ENCODE measurements at regions not wholly inside any gene's neighbourhood (a gene's known extent, or its start where the extent isn't known, plus 50 kb on each side); places are given as distances from the start of the nearest gene placed in this dataset.

DNA sequence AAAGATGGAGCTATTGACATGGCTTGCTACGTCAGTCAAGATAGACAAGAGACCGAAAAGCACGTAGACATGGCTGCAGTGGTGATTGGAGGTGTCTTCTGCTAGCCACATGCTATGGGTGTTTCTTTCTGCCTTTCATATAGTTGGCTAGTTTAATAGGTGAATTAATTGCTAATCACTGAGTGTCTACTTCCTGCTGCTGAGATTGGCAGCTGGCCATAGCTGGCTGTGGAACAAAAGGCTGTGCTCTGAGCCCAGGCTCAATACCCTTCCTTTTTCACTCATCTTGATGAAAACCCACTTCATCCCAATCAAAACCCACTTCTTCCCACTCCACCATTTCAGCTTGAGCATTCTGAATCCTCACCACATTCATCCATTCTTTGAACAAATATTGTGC lies 221.4 kb upstream of the MAF start:
- intact Hi-C loops (cut with DNase I), result no loop called here
- no peak for DNase-seq (ENCODE audit: low spot score)
- ATAC-seq, result no peak

DNA sequence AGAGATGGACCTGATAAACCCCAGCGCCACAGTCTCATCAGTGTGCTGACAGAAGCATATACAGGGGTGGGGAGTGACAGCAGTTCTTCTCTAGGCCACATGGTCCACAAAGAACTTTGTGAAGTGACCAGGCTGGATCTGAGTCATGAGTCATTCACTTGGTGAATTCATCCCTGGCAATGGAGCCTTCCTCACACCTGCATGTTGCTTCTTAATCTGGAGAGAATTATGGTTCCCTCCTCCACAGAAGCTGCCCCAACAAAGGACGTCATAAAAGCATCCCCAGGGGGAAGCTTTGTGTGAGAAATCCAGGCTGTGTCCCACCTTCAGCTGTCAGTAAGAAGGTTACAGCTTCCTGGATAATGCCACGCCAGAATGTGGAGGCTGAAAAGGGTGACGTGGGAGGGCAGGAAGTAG lies 215.6 kb upstream of the MAF start:
- no peak for DNase-seq (ENCODE audit: low spot score)
- no peak for ATAC-seq
- intact Hi-C loops (cut with DNase I), result no loop called here

DNA sequence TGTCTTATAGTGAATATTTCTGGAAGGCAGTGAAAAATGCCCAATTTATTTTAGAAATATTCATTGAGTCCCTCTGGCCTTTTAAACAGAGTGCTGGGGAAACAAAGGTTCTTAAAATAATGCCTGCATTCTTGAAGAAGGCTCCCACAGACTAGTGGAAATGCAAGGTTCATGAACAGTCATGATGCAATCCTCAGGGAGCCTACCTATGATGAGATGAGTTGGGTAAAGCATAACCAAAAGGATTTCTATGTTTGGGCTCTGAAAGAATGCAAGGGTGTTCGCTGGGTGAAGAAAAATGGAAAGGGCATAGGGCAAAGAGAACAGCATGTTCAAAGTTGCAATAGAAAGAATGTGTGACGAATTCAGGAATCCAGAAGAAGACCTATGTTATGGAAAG lies 214.5 kb upstream of the MAF start:
- DNase-seq (ENCODE audit: low spot score) (no peak), ATAC-seq (no peak)
- intact Hi-C loops (cut with DNase I), result no loop called here

DNA sequence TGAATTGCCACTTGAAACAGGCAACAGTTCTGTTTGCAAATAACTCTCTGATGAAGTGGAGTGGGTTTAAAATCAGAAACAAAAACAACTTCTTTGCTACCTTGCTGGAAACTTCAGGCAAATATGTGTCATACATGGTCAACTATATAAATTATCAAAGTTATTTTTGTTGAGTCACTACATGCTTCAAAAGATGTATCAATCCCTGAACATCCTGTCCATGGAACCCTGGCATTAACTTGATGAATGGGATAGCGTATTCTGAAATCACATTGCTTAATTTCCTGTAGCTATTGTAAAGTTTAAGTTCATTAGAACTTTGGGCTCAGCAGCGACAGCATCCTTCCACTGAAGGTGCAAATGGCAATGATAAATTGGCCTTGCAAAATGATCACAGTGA lies 213.6 kb upstream of the MAF start:
- ATAC-seq, result no peak
- DNase-seq (ENCODE audit: low spot score), result no peak
- intact Hi-C loops (cut with DNase I), result no loop called here

DNA sequence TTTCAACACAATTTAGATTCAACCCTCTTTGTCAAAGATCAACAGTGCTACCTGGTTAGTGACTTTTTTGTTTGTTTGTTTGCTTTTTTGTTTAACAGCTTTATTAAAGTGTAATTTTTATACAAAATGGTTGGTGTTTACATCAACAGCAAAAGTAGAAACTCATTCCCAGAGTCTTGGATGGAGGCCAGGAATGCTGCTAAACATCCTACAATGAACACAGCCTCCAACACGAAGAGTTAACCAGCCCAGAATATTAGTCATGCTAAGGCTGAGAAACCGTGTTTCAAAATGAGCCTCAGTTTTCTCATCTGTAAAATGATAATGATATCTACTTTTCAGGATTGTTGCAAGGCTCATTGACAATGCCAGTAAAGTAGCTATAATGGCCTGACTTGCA lies 211.0 kb upstream of the MAF start:
- intact Hi-C loops (cut with DNase I), result no loop called here
- ATAC-seq, result no peak
- no peak for DNase-seq (ENCODE audit: low spot score)

DNA sequence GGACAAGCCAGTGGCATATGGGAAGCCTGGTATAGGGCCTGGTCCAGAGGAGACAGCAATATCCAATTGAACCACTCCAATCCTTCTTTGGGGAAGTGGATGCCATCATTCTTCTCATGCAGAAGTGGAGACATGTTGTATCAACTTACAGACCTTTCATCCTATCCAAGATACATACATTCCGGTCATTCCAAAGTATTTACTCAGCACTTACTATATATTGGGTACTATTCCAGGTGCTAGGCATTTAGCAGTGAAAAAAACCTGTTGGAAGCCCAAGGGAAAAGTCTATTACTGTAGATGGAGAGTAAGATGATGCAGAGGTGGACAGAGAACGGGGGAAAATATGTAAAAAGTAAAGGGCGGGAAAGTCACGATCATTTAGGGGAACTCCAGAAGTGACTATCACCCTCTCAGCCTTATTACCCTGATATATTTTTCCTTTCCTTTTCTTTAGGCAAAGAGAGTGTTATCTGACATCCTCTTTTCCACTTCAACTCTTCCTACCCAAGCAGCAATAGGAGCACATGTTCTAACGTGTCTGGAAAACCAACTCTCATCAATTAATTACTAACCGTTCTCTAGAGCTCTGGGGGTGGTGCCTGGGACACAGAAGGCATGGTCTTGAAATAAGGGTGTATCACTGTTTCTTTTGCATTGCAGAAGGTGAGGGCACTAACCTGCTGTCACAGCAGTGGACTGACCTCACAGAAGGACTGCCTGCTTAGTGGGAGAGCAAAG lies 210.1 kb upstream of the MAF start:
- ATAC-seq (no peak), DNase-seq (ENCODE audit: low spot score) (no peak)
- intact Hi-C loops (cut with DNase I), result no loop called here

DNA sequence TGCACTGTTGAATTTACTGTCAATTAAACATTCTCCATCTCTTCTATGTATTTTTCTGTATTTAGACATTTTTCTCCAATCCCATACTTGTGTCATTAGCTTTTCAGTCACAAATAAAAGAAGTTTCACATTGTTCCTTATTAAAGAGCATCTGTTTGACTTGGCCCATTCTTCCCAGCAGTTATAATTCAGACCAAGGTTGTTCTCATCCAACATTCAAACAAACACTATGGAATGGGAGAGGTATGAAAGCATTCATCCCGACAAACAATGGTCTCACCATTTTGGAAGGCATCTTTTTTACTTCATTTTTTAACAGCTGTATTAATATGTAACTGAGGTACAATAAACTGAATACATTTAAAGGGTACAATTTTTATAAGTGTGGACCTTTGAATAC lies 208.8 kb upstream of the MAF start:
- intact Hi-C loops (cut with DNase I), result no loop called here
- DNase-seq (ENCODE audit: low spot score), result no peak
- ATAC-seq, result no peak

DNA sequence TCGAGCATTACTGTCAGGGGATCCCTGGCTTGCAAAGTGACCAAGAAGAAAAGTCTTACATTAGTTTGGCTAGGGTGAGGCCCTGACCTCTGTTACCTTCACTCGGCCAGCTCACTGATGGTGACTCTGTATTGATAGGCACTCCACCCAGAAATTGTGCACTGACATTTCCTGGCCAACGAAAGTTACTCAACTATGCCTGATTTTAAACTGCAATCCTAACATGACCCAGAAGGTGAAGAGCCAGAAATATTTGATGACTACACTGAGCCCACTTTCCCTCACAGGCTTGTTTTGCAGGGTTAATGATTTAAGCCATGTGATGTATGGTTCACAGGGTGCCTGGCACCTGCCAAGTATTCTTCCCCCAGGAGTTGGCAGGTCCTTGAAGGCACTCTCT lies 208.2 kb upstream of the MAF start:
- DNase-seq (ENCODE audit: low spot score), result no peak
- no peak for ATAC-seq
- intact Hi-C loops (cut with DNase I), result no loop called here

DNA sequence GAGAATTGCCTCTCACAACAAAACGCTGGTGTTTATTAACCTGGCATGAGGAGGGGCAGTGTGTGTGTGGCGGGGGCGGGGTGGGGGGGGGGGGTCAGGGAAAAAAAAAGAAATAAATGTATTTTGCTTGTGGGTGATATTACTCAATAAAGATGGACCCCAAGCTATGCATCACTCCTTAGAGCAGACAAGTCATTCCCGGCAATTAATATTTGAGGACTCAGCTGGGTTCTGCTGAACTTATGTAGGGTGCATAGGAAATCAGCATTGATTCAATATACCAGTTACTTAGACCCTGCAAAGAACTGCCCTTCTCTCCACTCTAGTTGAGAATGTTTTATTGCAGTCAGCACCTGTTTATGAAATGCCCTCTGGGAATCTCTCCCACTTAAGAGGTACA lies 206.2 kb upstream of the MAF start:
- DNase-seq (ENCODE audit: low spot score) (no peak), ATAC-seq (no peak)
- intact Hi-C loops (cut with DNase I), result no loop called here

DNA sequence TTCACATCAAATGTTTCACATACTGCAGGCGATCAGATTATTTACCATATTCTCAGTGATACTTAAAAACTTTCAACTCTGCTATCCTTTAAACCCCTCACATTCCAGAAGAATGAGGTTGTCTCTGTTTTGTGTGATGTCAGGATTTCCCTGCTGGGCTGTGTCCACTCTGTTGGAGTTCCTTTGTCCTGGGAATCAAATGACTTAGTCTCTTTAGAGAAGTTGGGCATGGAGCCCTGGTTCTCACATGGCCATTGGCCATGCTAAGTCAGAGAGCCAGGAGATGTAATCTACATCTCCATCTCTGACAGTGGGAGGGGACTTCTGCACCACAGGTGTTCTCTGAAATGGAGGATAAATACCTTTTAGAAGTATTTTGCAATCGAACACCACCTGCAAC lies 205.1 kb upstream of the MAF start:
- DNase-seq (ENCODE audit: low spot score), result no peak
- intact Hi-C loops (cut with DNase I), result no loop called here
- no peak for ATAC-seq

DNA sequence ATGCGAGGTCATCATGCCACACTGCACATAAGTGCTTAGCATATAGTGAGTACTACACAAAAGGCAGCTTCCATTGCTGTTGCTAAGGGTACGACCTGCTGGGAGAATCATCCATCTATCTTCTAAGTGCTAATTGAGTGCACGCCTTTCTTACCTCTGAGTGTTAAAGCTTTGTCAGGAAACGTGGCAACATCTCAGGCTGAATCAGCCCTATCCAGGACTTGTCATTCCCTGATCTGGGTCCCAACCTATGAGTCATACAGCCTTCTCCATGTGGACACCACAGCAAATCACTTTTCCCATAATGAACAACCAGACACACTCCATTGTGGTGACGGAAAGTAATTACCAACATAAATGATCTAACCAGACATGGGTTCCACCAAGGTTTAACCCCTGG lies 201.1 kb upstream of the MAF start:
- no peak for ATAC-seq
- intact Hi-C loops (cut with DNase I), result no loop called here
- DNase-seq (ENCODE audit: low spot score), result no peak

DNA sequence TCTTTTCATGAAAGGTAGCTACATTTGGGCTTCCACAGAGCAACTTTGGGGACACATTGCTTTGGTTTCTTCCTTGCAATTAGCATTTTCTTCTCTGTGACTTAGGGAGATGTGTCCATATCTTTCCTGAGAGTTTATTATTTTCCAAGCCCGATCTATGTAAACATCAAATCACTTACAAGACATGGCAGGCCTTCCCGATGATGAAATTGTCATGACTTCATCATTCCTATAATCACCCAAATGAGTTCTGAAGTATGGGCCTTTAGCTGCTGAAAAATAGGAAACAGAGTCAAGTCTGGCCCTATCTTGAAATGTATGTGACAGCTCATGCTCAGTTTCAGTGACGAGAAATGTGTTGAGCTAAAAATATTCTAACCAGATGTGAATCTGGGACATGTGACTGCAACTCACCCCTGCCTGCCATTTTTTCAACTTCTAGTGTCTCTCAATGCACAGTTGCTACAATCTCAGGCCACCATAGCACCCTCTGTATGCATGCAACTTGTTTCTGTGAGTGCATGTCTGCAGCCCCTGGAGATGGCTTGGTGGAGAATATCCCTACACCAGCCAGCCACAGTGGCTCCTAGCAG lies 199.6 kb upstream of the MAF start:
- ATAC-seq (no peak), DNase-seq (ENCODE audit: low spot score) (no peak)
- intact Hi-C loops (cut with DNase I), result no loop called here

DNA sequence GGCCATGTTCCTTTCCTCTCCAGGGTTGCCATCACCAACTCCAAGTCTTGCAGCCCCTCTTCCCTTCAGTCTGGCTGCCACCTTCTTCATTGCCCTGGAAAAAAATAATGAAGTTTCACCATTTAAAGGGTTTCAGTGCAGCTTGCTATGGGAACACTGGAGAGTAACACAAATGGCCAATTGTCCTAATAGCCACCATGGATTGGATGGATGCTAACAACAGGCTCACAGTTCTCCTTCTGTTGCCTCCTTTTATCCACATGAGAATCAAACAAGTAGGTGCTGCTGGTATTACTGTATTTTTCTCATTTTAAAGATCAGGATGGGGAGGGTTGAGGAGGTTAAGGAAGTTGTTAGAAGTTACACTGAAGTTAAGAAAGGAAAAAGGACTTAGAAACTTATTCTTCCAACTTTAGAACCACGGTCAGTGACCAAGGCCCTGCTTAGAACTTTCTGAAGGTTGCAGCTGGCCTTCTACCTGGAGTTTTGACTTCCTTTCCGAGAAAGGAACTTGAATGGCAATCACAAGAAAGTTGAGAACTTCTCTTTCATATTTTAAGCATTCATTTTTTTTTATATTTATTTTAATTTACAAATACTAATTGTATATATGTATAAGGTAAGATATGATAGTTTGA lies 198.0 kb upstream of the MAF start:
- DNase-seq (ENCODE audit: low spot score) (no peak), ATAC-seq (no peak)
- intact Hi-C loops (cut with DNase I), result no loop called here

DNA sequence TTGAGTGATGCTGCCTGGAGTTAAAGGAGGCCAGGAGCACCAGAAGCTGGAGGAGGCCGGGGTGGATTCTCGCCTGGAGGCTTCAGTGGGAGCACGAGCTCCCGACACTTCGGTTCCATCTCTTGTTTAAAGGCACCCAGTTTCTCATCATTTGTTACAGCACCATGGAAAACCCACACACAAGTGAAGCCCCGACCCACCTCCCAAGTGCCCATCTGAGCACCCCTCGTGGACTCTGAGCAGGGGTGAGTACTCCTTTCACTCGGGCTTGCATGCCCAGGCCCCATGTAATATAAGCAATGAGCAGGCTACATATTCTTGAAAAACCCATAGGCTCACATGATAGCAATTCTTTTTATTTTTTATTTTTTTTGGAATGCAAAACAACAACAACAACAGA lies 196.9 kb upstream of the MAF start:
- ATAC-seq (no peak), DNase-seq (ENCODE audit: low spot score) (no peak)

DNA sequence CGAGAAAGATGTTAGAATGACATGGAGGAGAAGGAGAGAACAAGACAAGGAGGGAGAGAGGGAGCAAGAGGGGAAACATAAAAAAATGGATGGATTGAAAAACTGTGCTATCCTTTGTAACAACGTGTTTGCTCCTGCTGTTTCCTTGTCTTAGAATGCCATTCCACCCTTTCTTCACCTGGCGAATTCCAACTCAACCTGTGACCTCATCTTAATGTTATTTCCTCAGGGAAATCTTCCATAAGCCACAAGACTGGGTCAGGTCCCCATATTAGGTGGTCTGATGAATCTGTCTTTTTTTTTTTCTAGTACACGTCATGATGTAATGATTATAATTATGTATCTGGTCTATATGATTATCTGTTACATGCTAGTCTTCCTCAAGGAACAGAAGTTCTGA lies 195.0 kb upstream of the MAF start:
- ATAC-seq (no peak), DNase-seq (ENCODE audit: low spot score) (no peak)
- intact Hi-C loops (cut with DNase I), result no loop called here

More for the DNA sequence above, 196.9 kb upstream of the MAF start:
- intact Hi-C loops (cut with DNase I), result no loop called here

DNA sequence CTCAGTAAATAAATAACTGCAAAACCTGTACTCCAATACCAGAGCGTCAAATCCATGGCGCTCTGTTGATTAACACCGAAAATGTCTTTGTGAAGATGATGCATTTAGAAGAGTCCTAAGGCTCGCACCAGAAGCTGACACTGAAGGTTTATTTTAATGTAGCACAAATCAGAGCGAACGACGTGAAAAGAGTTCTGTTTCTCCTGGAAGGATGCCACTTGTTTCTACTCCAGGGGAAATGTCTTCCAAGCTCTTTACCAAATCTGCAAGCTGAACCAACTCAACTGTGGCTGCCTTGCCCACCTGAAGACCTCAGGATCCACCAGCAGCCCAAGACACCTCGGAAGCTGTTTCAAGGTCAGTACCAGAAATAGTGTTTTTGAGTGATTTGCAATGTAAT lies 194.4 kb upstream of the MAF start:
- no peak for DNase-seq (ENCODE audit: low spot score)
- ATAC-seq, result no peak
- intact Hi-C loops (cut with DNase I), result no loop called here

DNA sequence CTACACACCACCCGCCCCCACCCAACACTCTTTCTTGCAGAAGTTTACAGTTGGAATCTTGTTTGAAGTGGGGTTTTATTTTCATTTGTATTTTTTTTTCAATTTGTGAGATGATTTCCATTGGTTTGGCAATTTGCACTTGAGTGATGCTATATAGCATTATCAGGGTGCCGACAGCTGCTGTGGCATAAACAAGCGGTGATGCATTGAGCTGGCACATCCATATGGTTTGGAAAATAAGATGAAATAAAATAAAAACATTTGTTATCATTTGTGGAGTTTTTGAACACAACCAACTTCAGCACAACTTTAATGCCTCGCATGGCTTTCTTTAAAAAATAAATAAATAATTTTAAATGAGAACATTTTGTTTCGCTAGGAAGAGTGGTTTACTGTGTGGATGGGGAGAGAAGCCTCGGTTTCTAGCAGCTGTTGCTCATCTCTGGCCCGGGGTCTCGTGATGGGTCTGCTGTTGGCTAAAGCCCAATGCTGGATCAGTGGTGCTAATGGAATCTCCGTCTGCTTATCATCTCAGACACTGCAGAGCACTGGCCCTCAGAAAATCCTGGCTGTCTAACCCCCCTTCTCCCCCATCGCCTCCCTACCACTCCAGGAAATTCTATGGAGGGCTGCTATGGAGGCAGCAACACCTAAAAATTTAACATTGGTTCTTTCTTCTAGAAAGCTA lies 192.3 kb upstream of the MAF start:
- ATAC-seq (no peak), DNase-seq (ENCODE audit: low spot score) (no peak)
- intact Hi-C loops (cut with DNase I), result no loop called here

DNA sequence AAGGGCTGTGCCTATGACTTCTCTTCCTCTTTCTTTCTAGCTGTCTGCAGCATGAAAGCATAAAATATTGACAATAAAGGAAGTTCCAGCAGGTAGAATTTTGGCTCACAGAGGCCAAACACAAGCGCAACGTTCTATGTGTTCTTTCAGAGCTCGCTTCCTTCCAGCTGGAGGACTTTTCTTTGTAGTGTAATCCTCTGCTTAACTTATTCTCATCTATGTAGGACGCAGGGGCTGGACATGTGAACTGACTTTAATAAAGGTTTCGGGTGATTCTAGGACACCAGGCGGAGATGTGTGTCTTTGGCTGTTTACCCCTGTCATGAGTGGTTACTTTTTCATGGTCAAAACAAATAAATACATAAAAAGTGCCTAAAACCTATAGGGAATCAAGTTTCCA lies 191.5 kb upstream of the MAF start:
- DNase-seq (ENCODE audit: low spot score), result no peak
- intact Hi-C loops (cut with DNase I), result no loop called here
- no peak for ATAC-seq

DNA sequence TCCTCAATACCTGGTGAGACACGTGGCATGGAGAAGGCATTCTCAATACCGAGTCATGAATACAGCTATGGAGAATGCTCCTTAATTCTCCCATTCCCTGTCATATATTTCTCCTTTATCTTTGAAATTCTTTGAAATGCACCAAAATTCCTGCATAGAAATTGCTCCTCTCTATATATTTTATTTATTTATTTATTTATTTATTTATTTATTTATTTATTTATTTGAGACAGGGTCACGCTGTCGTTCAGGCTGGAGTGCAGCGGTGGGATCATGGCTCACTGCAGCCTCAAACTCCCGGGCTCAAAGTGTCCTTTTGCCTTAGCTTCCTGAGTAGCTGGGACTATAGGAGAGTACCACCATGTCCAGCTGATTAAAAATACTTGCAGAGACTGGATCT lies 190.3 kb upstream of the MAF start:
- intact Hi-C loops (cut with DNase I), result no loop called here
- ATAC-seq (no peak), DNase-seq (ENCODE audit: low spot score) (no peak)

DNA sequence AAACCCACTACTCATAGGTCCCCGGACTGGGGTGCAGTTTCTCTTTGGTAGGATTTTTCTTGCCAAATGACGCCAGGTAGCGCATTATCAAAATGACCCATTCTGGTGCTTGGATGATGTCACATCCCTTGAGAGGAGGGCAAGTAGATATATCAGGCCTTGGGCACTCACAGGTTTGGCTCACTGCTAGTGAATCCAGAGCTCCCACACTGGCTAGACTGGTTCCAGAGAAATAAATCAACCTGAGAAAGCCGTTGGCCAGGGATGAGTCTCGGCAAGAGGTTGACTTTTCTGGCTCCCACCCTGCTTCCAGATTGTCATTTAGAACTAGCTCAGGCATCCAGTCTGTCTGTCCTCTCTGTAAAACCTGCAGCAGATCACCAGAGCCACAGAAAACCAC lies 188.4 kb upstream of the MAF start:
- DNase-seq (ENCODE audit: low spot score) (no peak), ATAC-seq (no peak)
- intact Hi-C loops (cut with DNase I), result no loop called here
